CD14-positive monocyte (primary cell): ENCODE measurements at regions not wholly inside any gene's neighbourhood (a gene's known extent, or its start where the extent isn't known, plus 50 kb on each side); places are given as distances from the start of the nearest gene placed in this dataset.

ENCODE experiments used
- DNase-seq, 3 donors: peaks; one replicate each; pipeline ENCODE4 v3.0.0-alpha.2; 2011 to 2022
- H2AFZ ChIP-seq: 2 replicates; pipeline ENCODE4 v1.6.0; 2012; ENCODE audit warnings: mild to moderate bottlenecking, low read depth, low read length, inconsistent platforms; ENCODE audit not compliant: insufficient read depth, poor library complexity, severe bottlenecking
- H3K27ac ChIP-seq, 2 donors: 1 replicate in 1 of 2; 2 replicates in 1 of 2; pipeline ENCODE4 v1.5.1; 2012 to 2013; ENCODE audit warnings: low read length in 2 of 2, control low read depth in 1 of 2, inconsistent platforms in 1 of 2, low read depth in 1 of 2, mild to moderate bottlenecking in 1 of 2
- H3K27me3 ChIP-seq, 2 donors: one replicate each; pipeline versions ENCODE4 v1.6.0 to v1.6.1; 2011 to 2013; ENCODE audit warnings: low read length in 2 of 2; ENCODE audit not compliant: control insufficient read depth in 2 of 2, insufficient read depth in 2 of 2
- H3K36me3 ChIP-seq, 2 donors: replicated peaks in 1 of 2; 1 replicate in 1 of 2; 2 replicates in 1 of 2; pipeline versions ENCODE4 v1.5.1 to v1.6.1; 2012 to 2013; ENCODE audit warnings: low read length in 2 of 2, control low read depth in 1 of 2, inconsistent platforms in 1 of 2, mild to moderate bottlenecking in 1 of 2; ENCODE audit not compliant: insufficient read depth in 2 of 2, control insufficient read depth in 1 of 2
- H3K4me1 ChIP-seq, 2 donors: 1 replicate in 1 of 2; 2 replicates in 1 of 2; pipeline versions ENCODE4 v1.5.1 to v1.6.1; 2012 to 2013; ENCODE audit warnings: low read length in 2 of 2, control low read depth in 1 of 2, inconsistent platforms in 1 of 2, mild to moderate bottlenecking in 1 of 2, moderate library complexity in 1 of 2; ENCODE audit not compliant: insufficient read depth in 2 of 2, control insufficient read depth in 1 of 2
- H3K4me2 ChIP-seq: replicated peaks from 2 replicates; pipeline ENCODE3; 2012; ENCODE audit warnings: low read length, moderate library complexity, mild to moderate bottlenecking; ENCODE audit not compliant: poor library complexity, severe bottlenecking; ENCODE audit errors: extremely low read depth
- H3K4me3 ChIP-seq, 3 experiments: fragments of 200-600 bp in 1 of 3; sonication (generic) in 1 of 3; replicated peaks in 1 of 3; 1 replicate in 2 of 3; 2 replicates in 1 of 3; pipeline ENCODE4 v1.5.1; 2011 to 2013; ENCODE audit warnings: low read length in 3 of 3, mild to moderate bottlenecking in 3 of 3, control low read depth in 2 of 3, low read depth in 2 of 3, inconsistent platforms in 1 of 3, moderate library complexity in 1 of 3
- H3K79me2 ChIP-seq: 2 replicates; pipeline ENCODE4 v1.6.0; 2012; ENCODE audit warnings: mild to moderate bottlenecking, control low read depth, inconsistent platforms, low read length, moderate library complexity; ENCODE audit not compliant: insufficient read depth
- H3K9ac ChIP-seq: 2 replicates; pipeline ENCODE4 v1.6.0; 2017; ENCODE audit warnings: low read length, mild to moderate bottlenecking; ENCODE audit not compliant: insufficient read depth, poor library complexity, severe bottlenecking
- H3K9me3 ChIP-seq, 2 donors: replicated peaks in 1 of 2; 1 replicate in 1 of 2; 2 replicates in 1 of 2; pipeline versions ENCODE4 v1.5.1 to v1.6.1; 2012 to 2013; ENCODE audit warnings: low read length in 2 of 2, control low read depth in 1 of 2; ENCODE audit not compliant: control insufficient read depth in 1 of 2, insufficient read depth in 1 of 2
- H4K20me1 ChIP-seq: 2 replicates; pipeline ENCODE4 v1.6.0; 2012; ENCODE audit warnings: mild to moderate bottlenecking, low read length, control low read depth, moderate library complexity; ENCODE audit not compliant: insufficient read depth
- H3K27ac Mint-ChIP-seq, 7 donors: one replicate each; pipeline ENCODE4 v1.8.0; 2020; ENCODE audit warnings: mild to moderate bottlenecking in 7 of 7, mixed read lengths in 7 of 7, moderate library complexity in 6 of 7, inconsistent platforms in 2 of 7
- H3K27me3 Mint-ChIP-seq, 3 donors: one replicate each; pipeline ENCODE4 v1.8.0; 2021 to 2022; ENCODE audit warnings: low read depth in 3 of 3, mild to moderate bottlenecking in 3 of 3, mixed read lengths in 3 of 3, moderate library complexity in 3 of 3, inconsistent platforms in 1 of 3
- H3K36me3 Mint-ChIP-seq, 2 donors: one replicate each; pipeline ENCODE4 v1.8.0; 2020; ENCODE audit warnings: mixed read lengths in 2 of 2, inconsistent platforms in 1 of 2, mild to moderate bottlenecking in 1 of 2
- H3K4me1 Mint-ChIP-seq: one replicate; pipeline ENCODE4 v1.8.0; 2020; ENCODE audit warnings: mild to moderate bottlenecking, mixed read lengths
- H3K4me3 Mint-ChIP-seq, 2 donors: one replicate each; pipeline ENCODE4 v1.8.0; 2020; ENCODE audit warnings: mild to moderate bottlenecking in 2 of 2, mixed read lengths in 2 of 2, moderate library complexity in 1 of 2
- H3K9me3 Mint-ChIP-seq, 7 donors: one replicate each; pipeline ENCODE4 v1.8.0; 2020 to 2022; ENCODE audit warnings: mixed read lengths in 7 of 7, mild to moderate bottlenecking in 6 of 7, moderate library complexity in 6 of 7, inconsistent platforms in 2 of 7
- CTCF ChIP-seq: fragments of 200-600 bp; IDR thresholded peaks from one replicate; pipeline ENCODE4 v1.8.0; 2022; ENCODE audit warnings: antibody characterized with exemption, mild to moderate bottlenecking
- WGBS: methylation state at CpG from one replicate; pipeline ENCODE4 v1.1.5; 2013; ENCODE audit warnings: missing lambda C conversion rate; ENCODE audit not compliant: insufficient coverage; 5-methylcytosine and 5-hydroxymethylcytosine counted together
- intact Hi-C, 2 donors: fragments of 100-400 bp; cut with micrococcal nuclease; formaldehyde crosslinking; loops; one replicate each; pipeline versions ENCODE4 v1.15.0 to v1.15.1; 2023

- H3K9ac ChIP-seq = peak overlapping the region; percentile 71
- peak overlapping the region; percentile 51 for H2AFZ ChIP-seq
Observed at GRCh38 chr20:23161244-23161891, 75.2 kb upstream of the CD93 start.

More at GRCh38 chr20:23161244-23161891, 75.2 kb upstream of the CD93 start:
- Histone ChIP-seq H3K27ac (peak overlapping the region; percentile 87 to 100), H3K79me2 (no peaks in the 10 kb centered on the region), H3K9me3 (peaks cover 0 to 3% of the 10 kb centered on the region in 2 donors), H3K27me3 (no peaks in the 10 kb centered on the region), H4K20me1 (no peaks in the 10 kb centered on the region), H3K4me1 (peaks cover 68% of the 10 kb centered on the region in 2 donors), H3K36me3 (no peaks in the 10 kb centered on the region), H3K4me2 (peak overlapping the region; percentile 24), H3K4me3 (no peak overlapping the region)
- DNase-seq = peak; percentile 67 to 80 (median 69)
- H3K27ac Mint-ChIP-seq = peak overlapping the region; percentile 91 to 100 (median 98)
- H3K36me3 Mint-ChIP-seq = peaks cover 0 to 9% of the 10 kb centered on the region in 2 donors
- H3K4me3 Mint-ChIP-seq = peak overlapping the region; percentile 42 to 48
- intact Hi-C loops = no loop called here
- 56% methylated on average over 9 of the region's 18 CpGs for WGBS
- peaks cover 0 to 5% (median 0%) of the 10 kb centered on the region in 3 donors for H3K27me3 Mint-ChIP-seq
- peaks cover 0 to 6% (median 2%) of the 10 kb centered on the region in 7 donors for H3K9me3 Mint-ChIP-seq
- no peak for TF ChIP-seq CTCF
- peaks cover 74% of the 10 kb centered on the region for H3K4me1 Mint-ChIP-seq
